SJSA1 (cell line): ENCODE measurements at regions not wholly inside any gene's neighbourhood (a gene's known extent, or its start where the extent isn't known, plus 50 kb on each side); places are given as distances from the start of the nearest gene placed in this dataset.

ENCODE experiments used
- DNase-seq, 2 experiments: peaks; one replicate each; pipeline ENCODE4 v3.0.0-alpha.2; 2015 to 2020; ENCODE audit warnings: low spot score in 2 of 2, low read depth in 1 of 2
- H3K27ac ChIP-seq: fragments of 250-450 bp; sonication (Bioruptor Pico); 2 replicates; pipeline ENCODE4 v1.5.1; 2020; ENCODE audit warnings: mild to moderate bottlenecking, moderate library complexity
- H3K27me3 ChIP-seq: fragments of 250-450 bp; sonication (Bioruptor Pico); replicated peaks from 2 replicates; pipeline ENCODE4 v1.5.1; 2020; ENCODE audit warnings: mild to moderate bottlenecking, moderate library complexity
- H3K36me3 ChIP-seq: fragments of 250-450 bp; sonication (Bioruptor Pico); 2 replicates; pipeline ENCODE4 v1.5.1; 2020; ENCODE audit warnings: mild to moderate bottlenecking
- H3K4me1 ChIP-seq: fragments of 250-450 bp; sonication (Bioruptor Pico); replicated peaks from 2 replicates; pipeline ENCODE4 v1.6.1; 2021; ENCODE audit warnings: mild to moderate bottlenecking
- H3K4me3 ChIP-seq: fragments of 250-450 bp; sonication (Bioruptor Pico); 2 replicates; pipeline ENCODE4 v1.5.1; 2020; ENCODE audit warnings: mild to moderate bottlenecking
- H3K9me3 ChIP-seq: fragments of 250-450 bp; sonication (Bioruptor Pico); replicated peaks from 2 replicates; pipeline ENCODE4 v1.5.1; 2020; ENCODE audit warnings: mild to moderate bottlenecking

DNA sequence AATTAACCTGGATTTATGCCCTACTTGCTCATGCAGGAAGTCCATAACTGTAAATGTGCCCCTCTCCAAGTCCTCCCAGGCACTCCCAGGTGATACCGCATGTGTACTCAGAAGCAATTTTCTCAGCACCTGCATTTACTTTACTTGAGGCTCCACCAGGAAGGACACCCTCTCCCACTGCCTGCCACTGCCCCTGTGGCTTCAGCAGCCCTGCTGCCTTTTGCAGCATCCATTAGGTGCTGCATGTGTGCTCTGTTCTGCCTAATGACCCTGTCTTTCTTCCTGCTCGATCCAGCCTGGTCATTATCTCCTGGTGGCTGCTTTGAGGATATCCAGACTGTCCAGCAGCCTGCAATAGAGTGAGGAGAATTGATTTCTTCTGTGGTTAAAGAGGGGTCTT is 107.6 kb upstream of the SEMA6D start:
- Histone ChIP-seq H3K4me3 (no peak overlapping the region), H3K36me3 (no peaks in the 10 kb centered on the region), H3K4me1 (no peaks in the 10 kb centered on the region), H3K27me3 (no peaks in the 10 kb centered on the region), H3K27ac (no peak overlapping the region), H3K9me3 (no peaks in the 10 kb centered on the region)
- no peak for DNase-seq

DNA sequence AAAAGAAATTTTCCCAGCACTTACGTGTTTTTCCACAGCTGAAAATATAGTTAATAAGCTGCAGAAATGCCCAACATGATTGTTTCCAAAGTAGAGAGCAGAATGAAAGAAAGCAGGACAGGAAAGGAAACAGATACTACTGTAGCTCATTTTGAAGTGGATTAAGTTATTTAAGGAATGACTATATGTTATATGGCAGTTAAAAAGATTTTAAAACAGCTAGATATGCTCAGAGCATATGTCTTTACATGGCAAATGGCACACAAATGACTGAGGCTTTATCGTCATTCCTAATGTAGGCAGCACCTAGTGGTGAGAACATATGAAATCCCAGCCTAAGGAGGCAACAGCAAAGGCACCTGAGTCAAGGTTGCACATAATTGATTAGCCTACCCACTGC is 106.6 kb upstream of the SEMA6D start:
- no peaks in the 10 kb centered on the region for H3K4me1 ChIP-seq
- DNase-seq = no peak
- H3K9me3 ChIP-seq = no peaks in the 10 kb centered on the region
- H3K4me3 ChIP-seq = no peak overlapping the region
- no peaks in the 10 kb centered on the region for H3K27me3 ChIP-seq
- no peak overlapping the region for H3K27ac ChIP-seq
- H3K36me3 ChIP-seq = no peaks in the 10 kb centered on the region

DNA sequence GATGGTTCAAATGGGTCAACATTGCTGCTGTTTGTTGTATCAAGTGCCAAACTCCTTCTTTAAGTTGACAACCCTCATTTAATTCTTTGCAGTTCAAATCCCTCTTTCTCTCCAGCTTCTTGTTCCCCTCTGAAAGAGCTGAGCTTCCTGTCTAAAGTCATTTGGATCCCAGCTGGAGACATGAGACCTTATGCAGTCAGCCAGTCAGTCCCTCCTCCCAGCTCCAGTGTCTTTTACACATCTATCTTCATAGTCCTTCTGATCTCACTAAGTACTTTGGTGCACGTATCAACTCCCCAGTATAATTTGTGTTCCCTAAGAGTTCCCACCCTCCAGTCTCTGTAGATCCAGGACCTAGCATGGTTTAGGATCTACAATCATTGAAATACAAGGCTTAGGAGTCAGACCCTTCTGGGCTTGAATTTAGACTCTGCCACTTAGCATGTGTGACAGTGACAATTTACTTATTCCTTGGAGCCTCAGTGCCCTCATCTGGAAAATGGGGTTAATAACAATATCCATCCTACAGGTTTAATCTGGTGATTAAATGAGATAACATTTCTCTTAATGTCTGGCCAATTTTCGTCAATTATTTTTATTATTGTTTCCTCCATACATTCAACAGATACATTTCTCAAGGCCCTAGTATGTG is 102.8 kb upstream of the SEMA6D start:
- Histone ChIP-seq H3K9me3 (no peaks in the 10 kb centered on the region), H3K4me1 (no peaks in the 10 kb centered on the region), H3K27ac (no peak overlapping the region), H3K36me3 (no peaks in the 10 kb centered on the region), H3K4me3 (no peak overlapping the region), H3K27me3 (no peaks in the 10 kb centered on the region)
- no peak for DNase-seq

DNA sequence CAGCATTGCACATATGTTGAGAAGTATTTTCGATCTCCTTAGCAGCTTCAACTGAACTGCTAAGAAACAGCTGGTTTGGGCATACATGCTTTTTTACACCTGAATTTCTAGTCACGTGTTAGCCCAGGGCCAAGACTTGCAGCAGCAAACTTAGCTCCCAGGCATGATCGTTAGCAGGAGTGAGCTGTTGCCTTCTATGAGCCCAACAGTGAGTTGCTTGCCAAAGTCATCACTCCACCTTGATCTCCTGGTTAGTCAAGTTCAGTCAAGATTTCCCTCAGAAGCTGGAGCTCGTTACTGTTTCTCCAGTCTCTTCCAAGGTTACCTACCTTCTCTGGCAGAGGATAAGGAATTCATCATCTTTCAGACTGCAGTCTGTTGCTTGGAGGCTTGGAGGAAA is 100.4 kb upstream of the SEMA6D start:
- Histone ChIP-seq H3K36me3 (no peaks in the 10 kb centered on the region), H3K27ac (no peak overlapping the region), H3K9me3 (no peaks in the 10 kb centered on the region), H3K27me3 (no peaks in the 10 kb centered on the region), H3K4me1 (no peaks in the 10 kb centered on the region), H3K4me3 (no peak overlapping the region)
- DNase-seq = no peak

DNA sequence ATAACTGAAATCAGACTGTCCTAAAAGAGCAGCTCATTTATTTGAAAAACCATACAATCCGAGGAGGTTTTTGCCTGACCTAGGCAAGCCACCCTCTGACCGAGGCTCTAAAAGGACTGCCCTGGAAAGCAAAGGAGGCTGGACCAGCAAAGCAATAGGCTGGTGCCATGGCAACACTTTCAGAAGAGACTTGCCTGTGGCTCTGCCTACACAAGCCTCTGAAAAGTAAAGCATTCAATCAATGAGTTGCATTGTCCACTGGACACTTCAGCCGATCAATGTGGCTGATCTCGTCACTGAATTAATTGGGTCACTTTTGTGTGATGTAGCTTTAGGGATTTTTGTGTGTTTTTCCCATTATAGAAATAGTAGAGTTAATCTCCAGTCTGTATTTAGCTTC is 99.1 kb upstream of the SEMA6D start:
- Histone ChIP-seq H3K27me3 (no peaks in the 10 kb centered on the region), H3K4me1 (no peaks in the 10 kb centered on the region), H3K27ac (no peak overlapping the region), H3K9me3 (no peaks in the 10 kb centered on the region), H3K4me3 (no peak overlapping the region), H3K36me3 (no peaks in the 10 kb centered on the region)
- DNase-seq = no peak

DNA sequence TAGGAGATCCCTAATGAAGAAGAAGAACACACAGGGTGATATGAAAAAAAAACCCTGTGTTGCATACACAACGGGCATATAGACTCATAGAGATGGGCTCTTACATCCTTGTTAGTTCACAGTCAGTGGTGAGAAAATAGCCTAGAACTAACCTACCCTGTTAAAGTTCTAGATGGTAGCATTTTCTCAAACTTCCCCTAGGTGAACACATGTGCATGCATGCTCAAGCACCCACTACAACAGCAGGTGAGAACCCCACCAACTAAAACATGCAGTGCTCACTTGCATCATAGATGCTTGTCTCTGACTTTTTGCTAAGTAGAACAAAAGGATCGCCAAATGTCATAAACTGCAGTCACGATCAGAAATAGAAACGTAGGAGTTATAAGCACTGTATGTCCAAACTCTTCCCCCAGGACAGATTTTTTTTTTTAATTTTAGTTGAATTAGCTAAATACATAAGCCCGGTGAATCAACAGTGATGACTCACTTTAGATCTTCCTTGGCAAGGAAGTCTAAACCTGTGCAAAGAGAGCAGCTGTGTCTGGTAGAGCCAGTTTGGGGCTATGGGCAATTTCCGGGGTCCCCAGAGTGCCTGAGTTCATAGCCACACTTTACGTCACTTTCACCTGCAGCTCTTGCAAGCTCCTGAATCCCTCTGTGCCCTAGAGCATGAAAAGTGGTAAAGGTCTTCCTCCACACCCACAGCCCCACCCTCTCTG is 96.2 kb upstream of the SEMA6D start:
- Histone ChIP-seq H3K27me3 (no peaks in the 10 kb centered on the region), H3K9me3 (no peaks in the 10 kb centered on the region), H3K4me3 (no peak overlapping the region), H3K36me3 (no peaks in the 10 kb centered on the region), H3K4me1 (no peaks in the 10 kb centered on the region), H3K27ac (no peak overlapping the region)
- no peak for DNase-seq

DNA sequence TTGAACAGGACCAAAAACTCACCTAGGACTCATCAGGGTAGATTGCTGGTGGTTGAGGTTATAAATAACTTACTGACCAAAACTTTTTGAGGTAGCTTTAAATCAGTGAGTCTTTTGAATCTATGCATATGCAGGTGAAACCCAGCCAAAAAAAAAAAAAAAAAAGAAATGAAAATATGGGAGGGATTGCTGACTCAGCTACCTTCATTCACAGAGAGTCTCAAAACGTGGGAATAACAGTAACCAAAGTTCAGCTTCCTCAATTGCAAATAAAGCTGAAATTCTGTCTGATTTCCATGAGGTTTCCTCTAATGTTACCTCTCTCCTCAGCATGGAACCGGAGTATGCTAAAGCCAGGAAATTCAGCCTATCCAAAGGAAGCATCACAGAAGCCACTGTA is 95.2 kb upstream of the SEMA6D start:
- H3K4me3 ChIP-seq = no peak overlapping the region
- H3K27me3 ChIP-seq = no peaks in the 10 kb centered on the region
- no peaks in the 10 kb centered on the region for H3K36me3 ChIP-seq
- no peak for DNase-seq
- no peaks in the 10 kb centered on the region for H3K4me1 ChIP-seq
- no peak overlapping the region for H3K27ac ChIP-seq
- no peaks in the 10 kb centered on the region for H3K9me3 ChIP-seq

DNA sequence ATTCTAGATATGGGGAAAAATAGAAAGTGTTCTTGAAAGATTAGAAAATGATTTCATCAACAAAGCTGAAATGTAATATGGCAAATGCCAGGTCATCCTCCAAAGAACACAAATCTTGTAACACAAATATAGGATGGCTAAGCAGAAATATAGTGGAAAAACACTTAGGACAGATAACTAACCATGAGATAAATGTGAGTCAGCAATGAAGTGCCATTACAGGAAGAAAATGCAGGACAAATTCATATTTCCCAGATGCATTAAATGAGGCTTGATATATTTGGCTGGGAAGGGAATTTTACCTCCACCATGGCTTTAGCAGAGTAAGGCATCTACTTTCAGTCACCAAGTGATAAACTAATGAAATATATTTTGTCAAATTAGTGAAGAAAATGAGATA is 92.8 kb upstream of the SEMA6D start:
- H3K27ac ChIP-seq = no peak overlapping the region
- no peaks in the 10 kb centered on the region for H3K9me3 ChIP-seq
- no peaks in the 10 kb centered on the region for H3K36me3 ChIP-seq
- no peaks in the 10 kb centered on the region for H3K27me3 ChIP-seq
- H3K4me1 ChIP-seq = no peaks in the 10 kb centered on the region
- H3K4me3 ChIP-seq = no peak overlapping the region
- no peak for DNase-seq

DNA sequence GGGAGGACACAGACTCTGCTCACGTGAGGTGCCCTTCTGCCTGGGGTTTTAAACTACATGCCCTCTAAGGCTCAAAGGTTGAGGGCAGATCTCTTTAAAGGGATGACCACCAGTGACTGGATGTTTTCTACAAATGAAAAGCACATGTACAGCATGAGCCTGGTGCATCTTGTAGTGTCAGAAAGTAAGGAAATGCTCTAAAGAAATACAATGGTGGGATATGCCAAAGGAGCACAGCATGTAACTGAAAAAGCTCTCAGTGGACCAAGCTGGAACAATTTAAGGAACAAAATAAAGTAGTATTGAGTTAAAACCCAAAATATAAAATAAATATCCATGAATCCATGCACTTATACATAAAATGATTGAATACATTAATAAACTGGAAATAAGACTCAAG is 78.3 kb upstream of the SEMA6D start:
- DNase-seq = no peak
- no peak overlapping the region for H3K27ac ChIP-seq
- H3K27me3 ChIP-seq = no peaks in the 10 kb centered on the region
- H3K4me3 ChIP-seq = no peak overlapping the region
- no peaks in the 10 kb centered on the region for H3K9me3 ChIP-seq
- no peaks in the 10 kb centered on the region for H3K4me1 ChIP-seq
- no peaks in the 10 kb centered on the region for H3K36me3 ChIP-seq

DNA sequence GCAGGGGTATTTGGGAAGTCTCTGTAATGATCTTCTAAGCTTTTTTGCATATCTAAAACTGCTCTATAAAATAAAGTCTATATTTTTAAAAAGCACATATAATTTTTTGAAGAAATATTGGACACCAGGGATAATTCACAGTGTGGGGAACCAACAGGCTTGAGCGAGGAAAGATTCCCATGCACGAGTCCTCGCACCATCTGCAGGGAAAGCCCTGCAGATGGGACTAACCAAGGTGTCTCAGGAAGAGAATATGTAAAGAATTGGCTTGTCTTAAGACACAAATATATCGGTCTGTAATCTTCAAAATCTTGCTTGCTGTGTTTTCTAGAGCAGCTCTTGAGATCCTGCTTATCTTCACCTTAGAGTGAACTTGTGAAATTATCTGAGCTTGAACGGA is 77.2 kb upstream of the SEMA6D start:
- Histone ChIP-seq H3K4me3 (no peak overlapping the region), H3K9me3 (no peaks in the 10 kb centered on the region), H3K36me3 (no peaks in the 10 kb centered on the region), H3K4me1 (no peaks in the 10 kb centered on the region), H3K27me3 (no peaks in the 10 kb centered on the region), H3K27ac (no peak overlapping the region)
- no peak for DNase-seq

DNA sequence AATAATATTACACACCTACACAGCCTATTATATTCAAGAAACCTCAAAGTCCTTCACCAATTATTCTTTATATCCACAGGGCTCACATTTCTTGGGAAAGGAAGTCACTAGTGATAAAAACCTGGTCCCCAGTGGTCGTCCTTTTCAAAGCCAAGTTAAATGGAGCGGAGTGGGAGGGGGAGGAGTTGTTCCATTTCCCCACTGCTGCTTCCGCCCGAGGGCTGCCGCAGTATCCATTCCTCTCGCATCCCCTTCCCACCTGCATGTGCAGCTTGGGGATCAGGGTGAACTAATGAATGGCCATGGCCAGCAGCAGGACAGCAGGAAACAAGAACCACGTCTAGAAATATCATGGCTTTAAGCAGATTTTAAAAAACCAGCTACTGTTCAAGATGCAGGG is 76.4 kb upstream of the SEMA6D start:
- H3K27me3 ChIP-seq = no peaks in the 10 kb centered on the region
- H3K4me3 ChIP-seq = no peak overlapping the region
- H3K4me1 ChIP-seq = no peaks in the 10 kb centered on the region
- H3K36me3 ChIP-seq = no peaks in the 10 kb centered on the region
- H3K27ac ChIP-seq = no peak overlapping the region
- DNase-seq = no peak
- H3K9me3 ChIP-seq = no peaks in the 10 kb centered on the region

DNA sequence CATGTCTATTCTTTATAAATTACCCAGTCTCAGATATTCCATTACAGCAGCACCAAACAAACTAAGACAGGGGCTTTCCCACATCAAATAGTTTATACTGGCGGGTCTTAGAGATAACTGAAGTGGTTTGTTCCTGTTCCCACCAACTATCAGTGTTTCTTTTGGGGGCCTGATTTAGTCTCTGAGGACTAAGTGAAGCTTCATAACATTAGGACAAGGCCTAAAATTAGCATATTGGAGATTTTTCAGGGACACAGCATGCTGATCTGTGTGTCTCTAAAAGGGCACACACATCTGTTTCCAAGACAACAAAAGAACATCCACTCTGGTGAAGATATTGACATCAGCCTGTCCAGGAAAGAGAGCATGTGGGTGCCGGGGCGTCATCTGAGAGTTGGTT is 72.6 kb upstream of the SEMA6D start:
- no peaks in the 10 kb centered on the region for H3K4me1 ChIP-seq
- no peak overlapping the region for H3K27ac ChIP-seq
- H3K27me3 ChIP-seq = no peaks in the 10 kb centered on the region; the same call in 1 of the 2 replicates
- no peak for DNase-seq
- no peaks in the 10 kb centered on the region for H3K9me3 ChIP-seq
- no peaks in the 10 kb centered on the region for H3K36me3 ChIP-seq
- no peak overlapping the region for H3K4me3 ChIP-seq

DNA sequence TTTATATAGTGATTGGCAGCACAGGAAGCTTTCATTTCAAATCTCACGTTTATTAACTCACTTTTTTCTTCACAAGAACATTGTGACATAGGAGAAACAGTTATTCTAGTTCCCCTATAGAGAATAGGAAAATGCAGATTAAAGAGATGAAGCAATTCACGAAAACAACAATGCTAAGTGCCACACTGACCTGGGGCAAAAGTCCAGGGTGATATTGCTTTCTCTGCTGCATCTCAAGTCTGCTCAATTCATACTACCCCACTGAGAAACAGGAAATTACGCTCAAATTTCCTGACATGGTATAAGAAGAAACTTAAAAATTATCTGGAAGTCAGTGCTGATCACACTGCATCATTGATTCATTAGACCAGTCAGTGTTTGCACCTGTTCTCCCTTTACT is 66.7 kb upstream of the SEMA6D start:
- Histone ChIP-seq H3K27ac (no peak overlapping the region), H3K9me3 (no peaks in the 10 kb centered on the region), H3K27me3 (no peaks in the 10 kb centered on the region; the same call in 1 of the 2 replicates), H3K4me3 (no peak overlapping the region), H3K36me3 (no peaks in the 10 kb centered on the region), H3K4me1 (no peaks in the 10 kb centered on the region)
- no peak for DNase-seq

DNA sequence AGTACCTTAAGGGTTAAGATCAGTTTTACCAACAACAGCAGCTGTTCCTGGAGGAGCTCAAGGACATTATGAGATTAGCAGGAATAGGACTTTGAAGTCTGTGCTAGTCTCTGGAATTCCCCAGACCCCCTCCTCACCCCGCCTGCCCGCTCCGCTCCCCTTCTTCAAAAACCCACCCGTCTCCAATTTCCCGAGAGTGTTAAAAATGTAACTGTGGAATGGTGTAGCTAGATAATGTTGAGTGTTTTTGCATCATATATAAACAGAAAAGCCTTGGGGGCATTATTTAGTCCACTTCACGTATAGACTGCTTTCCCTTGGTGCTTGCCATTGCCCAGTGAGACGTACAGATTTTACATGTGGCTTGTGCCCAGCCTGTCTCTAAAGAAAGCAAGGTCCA is 65.0 kb upstream of the SEMA6D start:
- Histone ChIP-seq H3K36me3 (no peaks in the 10 kb centered on the region), H3K4me3 (no peak overlapping the region), H3K27me3 (no peaks in the 10 kb centered on the region; the same call in 1 of the 2 replicates), H3K27ac (no peak overlapping the region), H3K4me1 (no peaks in the 10 kb centered on the region), H3K9me3 (no peaks in the 10 kb centered on the region)
- DNase-seq = no peak

DNA sequence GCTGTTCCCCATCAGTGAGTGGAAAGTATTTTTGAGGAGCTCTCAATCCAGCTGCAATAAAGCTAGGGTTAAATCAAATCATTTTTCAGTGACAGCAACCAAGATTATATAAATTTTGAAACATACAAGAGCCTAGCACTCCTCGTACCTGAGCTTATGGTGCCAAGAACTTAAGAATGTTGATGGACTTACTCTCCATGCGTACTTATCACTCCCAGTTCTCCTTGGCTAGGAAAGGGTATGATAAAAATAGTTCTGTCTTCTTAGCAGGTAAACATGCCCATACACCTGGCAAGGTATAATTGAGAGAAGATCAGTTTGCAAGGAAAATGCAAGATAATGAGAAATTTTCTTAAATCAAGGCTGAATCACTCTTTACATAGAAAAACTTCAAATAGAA is 64.5 kb upstream of the SEMA6D start:
- H3K9me3 ChIP-seq = no peaks in the 10 kb centered on the region
- no peaks in the 10 kb centered on the region; the same call in 1 of the 2 replicates for H3K27me3 ChIP-seq
- no peak overlapping the region for H3K4me3 ChIP-seq
- no peaks in the 10 kb centered on the region for H3K4me1 ChIP-seq
- H3K36me3 ChIP-seq = no peaks in the 10 kb centered on the region
- no peak for DNase-seq
- no peak overlapping the region for H3K27ac ChIP-seq
